ENCODE measurements at regions not wholly inside any gene's neighbourhood (a gene's known extent, or its start where the extent isn't known, plus 50 kb on each side); places are given as distances from the start of the nearest gene placed in this dataset.

GRCh38 chr2:64848363-64848762, 140.8 kb upstream of the SLC1A4 start:
- TF ChIP-seq CTCF (IDR thresholded peaks at IDR 0.05; ENCODE audit: extremely low read depth in 1 of 2, insufficient read depth in 1 of 2, low read depth in 1 of 2, low read length in 2 of 2) (no peak), POLR2A (IDR thresholded peaks at IDR 0.05; ENCODE audit: low read depth, low read length) (no peak), EZH2 (IDR thresholded peaks at IDR 0.05; ENCODE audit: borderline replicate concordance, low read depth, low read length, severe bottlenecking) (no peak), FOS (IDR thresholded peaks at IDR 0.05; ENCODE audit: borderline replicate concordance, insufficient read depth, low read length) (no peak), POLR2AphosphoS5 (IDR thresholded peaks at IDR 0.05; ENCODE audit: insufficient read depth, low read depth, low read length) (no peak), MYC (IDR thresholded peaks at IDR 0.05; ENCODE audit: low read depth, low read length) (no peak)
- TF ChIP-seq, protein P1, sequence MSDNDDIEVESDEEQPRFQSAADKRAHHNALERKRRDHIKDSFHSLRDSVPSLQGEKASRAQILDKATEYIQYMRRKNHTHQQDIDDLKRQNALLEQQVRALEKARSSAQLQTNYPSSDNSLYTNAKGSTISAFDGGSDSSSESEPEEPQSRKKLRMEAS (IDR thresholded peaks at IDR 0.05; ENCODE audit: insufficient read depth, insufficient read length): no peak

All from endothelial cell of umbilical vein (primary cell).